ENCODE measurements at regions not wholly inside any gene's neighbourhood (a gene's known extent, or its start where the extent isn't known, plus 50 kb on each side); places are given as distances from the start of the nearest gene placed in this dataset.
"Not testable (repeated sequence)": the region's sequence is repeated elsewhere in the genome, so short reads cannot be mapped to it uniquely, and the experiment has no call there.

- peaks cover 15% of the 10 kb centered on the region for H3K36me3 Mint-ChIP-seq (ENCODE audit: low read depth)
- not testable (repeated sequence) for H3K4me1 Mint-ChIP-seq (ENCODE audit: low read depth)
Observed at GRCh38 chr1:184876015-184876414, 98.3 kb downstream of the NIBAN1 start.

GRCh38 chr1:184875218-184875617, 99.1 kb downstream of the NIBAN1 start:
- H3K36me3 Mint-ChIP-seq (ENCODE audit: low read depth), result peaks cover 17% of the 10 kb centered on the region

More at GRCh38 chr1:184876015-184876414, 98.3 kb downstream of the NIBAN1 start:
- H3K9me3 Mint-ChIP-seq; H3K27me3 Mint-ChIP-seq (ENCODE audit: low read depth); H3K4me3 Mint-ChIP-seq; H3K27ac Mint-ChIP-seq: not testable (repeated sequence)

GRCh38 chr1:184870319-184870718, 104.0 kb downstream of the NIBAN1 start:
- H3K27me3 Mint-ChIP-seq (ENCODE audit: low read depth), result no peaks in the 10 kb centered on the region
- peaks cover 31% of the 10 kb centered on the region for H3K4me1 Mint-ChIP-seq (ENCODE audit: low read depth)
- H3K36me3 Mint-ChIP-seq (ENCODE audit: low read depth), result peaks cover 19% of the 10 kb centered on the region
- H3K4me3 Mint-ChIP-seq, result no peak overlapping the region
- H3K9me3 Mint-ChIP-seq, result no peaks in the 10 kb centered on the region
- peak overlapping the region; percentile 18 for H3K27ac Mint-ChIP-seq

More at GRCh38 chr1:184875218-184875617, 99.1 kb downstream of the NIBAN1 start:
- Mint-ChIP-seq H3K4me3 (no peak overlapping the region), H3K27ac (no peak overlapping the region), H3K9me3 (no peaks in the 10 kb centered on the region), H3K4me1 (ENCODE audit: low read depth) (peaks cover 7% of the 10 kb centered on the region), H3K27me3 (ENCODE audit: low read depth) (no peaks in the 10 kb centered on the region)

- Mint-ChIP-seq H3K27me3 (ENCODE audit: low read depth) (no peaks in the 10 kb centered on the region), H3K4me3 (peak overlapping the region; percentile 20), H3K36me3 (ENCODE audit: low read depth) (peaks cover 22% of the 10 kb centered on the region), H3K4me1 (ENCODE audit: low read depth) (peaks cover 31% of the 10 kb centered on the region), H3K27ac (peak overlapping the region; percentile 67), H3K9me3 (no peaks in the 10 kb centered on the region)
Observed at GRCh38 chr1:184867866-184868689, 106.2 kb downstream of the NIBAN1 start.

GRCh38 chr1:184866991-184867788, 107.1 kb downstream of the NIBAN1 start:
- Mint-ChIP-seq H3K27ac (peak overlapping the region; percentile 67), H3K9me3 (no peaks in the 10 kb centered on the region), H3K36me3 (ENCODE audit: low read depth) (peaks cover 20% of the 10 kb centered on the region), H3K4me1 (ENCODE audit: low read depth) (peaks cover 31% of the 10 kb centered on the region), H3K4me3 (peak overlapping the region; percentile 56), H3K27me3 (ENCODE audit: low read depth) (no peaks in the 10 kb centered on the region)

GRCh38 chr1:184866586-184866985, 107.7 kb downstream of the NIBAN1 start:
- H3K4me1 Mint-ChIP-seq (ENCODE audit: low read depth), result peaks cover 31% of the 10 kb centered on the region
- peak overlapping the region; percentile 56 for H3K4me3 Mint-ChIP-seq
- no peaks in the 10 kb centered on the region for H3K9me3 Mint-ChIP-seq

GRCh38 chr1:184865831-184866230, 108.5 kb downstream of the NIBAN1 start:
- Mint-ChIP-seq H3K4me3 (no peak overlapping the region), H3K27ac (peak overlapping the region; percentile 22), H3K36me3 (ENCODE audit: low read depth) (peaks cover 19% of the 10 kb centered on the region)

More at GRCh38 chr1:184866586-184866985, 107.7 kb downstream of the NIBAN1 start:
- Mint-ChIP-seq H3K27ac (peak overlapping the region; percentile 67), H3K27me3 (ENCODE audit: low read depth) (no peaks in the 10 kb centered on the region), H3K36me3 (ENCODE audit: low read depth) (peaks cover 19% of the 10 kb centered on the region)

GRCh38 chr1:184861755-184862336, 107.2 kb upstream of the EDEM3 start:
- peaks cover 7% of the 10 kb centered on the region for H3K36me3 Mint-ChIP-seq (ENCODE audit: low read depth)
- H3K9me3 Mint-ChIP-seq, result no peaks in the 10 kb centered on the region
- peaks cover 11% of the 10 kb centered on the region for H3K4me1 Mint-ChIP-seq (ENCODE audit: low read depth)
- no peak overlapping the region for H3K4me3 Mint-ChIP-seq
- no peaks in the 10 kb centered on the region for H3K27me3 Mint-ChIP-seq (ENCODE audit: low read depth)
- H3K27ac Mint-ChIP-seq, result no peak overlapping the region

More at GRCh38 chr1:184865831-184866230, 108.5 kb downstream of the NIBAN1 start:
- Mint-ChIP-seq H3K9me3 (no peaks in the 10 kb centered on the region), H3K27me3 (ENCODE audit: low read depth) (no peaks in the 10 kb centered on the region), H3K4me1 (ENCODE audit: low read depth) (peaks cover 31% of the 10 kb centered on the region)

- Mint-ChIP-seq H3K4me1 (ENCODE audit: low read depth) (peaks cover 9% of the 10 kb centered on the region), H3K27me3 (ENCODE audit: low read depth) (no peaks in the 10 kb centered on the region), H3K36me3 (ENCODE audit: low read depth) (peaks cover 6% of the 10 kb centered on the region), H3K9me3 (no peaks in the 10 kb centered on the region), H3K27ac (no peak overlapping the region), H3K4me3 (no peak overlapping the region)
Observed at GRCh38 chr1:184860985-184861754, 106.5 kb upstream of the EDEM3 start.

GRCh38 chr1:184860535-184860934, 105.9 kb upstream of the EDEM3 start:
- no peak overlapping the region for H3K27ac Mint-ChIP-seq
- peaks cover 6% of the 10 kb centered on the region for H3K36me3 Mint-ChIP-seq (ENCODE audit: low read depth)
- H3K4me3 Mint-ChIP-seq, result no peak overlapping the region
- H3K9me3 Mint-ChIP-seq, result no peaks in the 10 kb centered on the region
- H3K27me3 Mint-ChIP-seq (ENCODE audit: low read depth), result no peaks in the 10 kb centered on the region
- H3K4me1 Mint-ChIP-seq (ENCODE audit: low read depth), result peaks cover 5% of the 10 kb centered on the region

GRCh38 chr1:184859381-184860105, 104.9 kb upstream of the EDEM3 start:
- Mint-ChIP-seq H3K36me3 (ENCODE audit: low read depth) (peaks cover 3% of the 10 kb centered on the region), H3K27ac (no peak overlapping the region), H3K27me3 (ENCODE audit: low read depth) (no peaks in the 10 kb centered on the region), H3K9me3 (no peaks in the 10 kb centered on the region), H3K4me3 (no peak overlapping the region), H3K4me1 (ENCODE audit: low read depth) (peaks cover 6% of the 10 kb centered on the region)

GRCh38 chr1:184858288-184858687, 103.6 kb upstream of the EDEM3 start:
- Mint-ChIP-seq H3K27ac (no peak overlapping the region), H3K4me3 (no peak overlapping the region), H3K36me3 (ENCODE audit: low read depth) (peaks cover 6% of the 10 kb centered on the region), H3K9me3 (peaks cover 4% of the 10 kb centered on the region), H3K27me3 (ENCODE audit: low read depth) (no peaks in the 10 kb centered on the region), H3K4me1 (ENCODE audit: low read depth) (peaks cover 8% of the 10 kb centered on the region)

- no peaks in the 10 kb centered on the region for H3K27me3 Mint-ChIP-seq (ENCODE audit: low read depth)
- peaks cover 8% of the 10 kb centered on the region for H3K9me3 Mint-ChIP-seq
- H3K27ac Mint-ChIP-seq, result no peak overlapping the region
- H3K4me3 Mint-ChIP-seq, result no peak overlapping the region
- peaks cover 4% of the 10 kb centered on the region for H3K4me1 Mint-ChIP-seq (ENCODE audit: low read depth)
- H3K36me3 Mint-ChIP-seq (ENCODE audit: low read depth), result peaks cover 4% of the 10 kb centered on the region
Observed at GRCh38 chr1:184854496-184855140, 100.0 kb upstream of the EDEM3 start.
